Endodermal cell (in vitro differentiated cells): ENCODE measurements at regions not wholly inside any gene's neighbourhood (a gene's known extent, or its start where the extent isn't known, plus 50 kb on each side); places are given as distances from the start of the nearest gene placed in this dataset.

Source experiments
- DNase-seq: peaks from one replicate; pipeline ENCODE4 v3.0.0-alpha.2; 2017
- H3K27ac ChIP-seq: 2 replicates; pipeline ENCODE4 v1.5.1; 2013; ENCODE audit warnings: mild to moderate bottlenecking, low read depth, low read length, moderate library complexity
- H3K27me3 ChIP-seq: 2 replicates; pipeline ENCODE4 v1.6.1; 2013; ENCODE audit warnings: mild to moderate bottlenecking, low read length, moderate library complexity; ENCODE audit not compliant: insufficient read depth, control insufficient read depth, poor library complexity, severe bottlenecking
- H3K36me3 ChIP-seq: 2 replicates; pipeline ENCODE4 v1.7.0; 2013; ENCODE audit warnings: mild to moderate bottlenecking, low read length, moderate library complexity; ENCODE audit not compliant: control insufficient read depth, insufficient read depth
- H3K4me1 ChIP-seq: one replicate; pipeline ENCODE4 v1.7.0; 2013; ENCODE audit warnings: low read length; ENCODE audit not compliant: control insufficient read depth, insufficient read depth
- H3K4me3 ChIP-seq: 2 replicates; pipeline ENCODE4 v1.5.1; 2013; ENCODE audit warnings: mild to moderate bottlenecking, low read length, moderate library complexity
- H3K9ac ChIP-seq: 2 replicates; pipeline ENCODE4 v1.6.1; 2013; ENCODE audit warnings: mild to moderate bottlenecking, low read length, moderate library complexity; ENCODE audit not compliant: poor library complexity, severe bottlenecking; ENCODE audit errors: extremely low read depth
- H3K9me3 ChIP-seq: 2 replicates; pipeline ENCODE4 v1.6.1; 2013; ENCODE audit warnings: mild to moderate bottlenecking, low read length, moderate library complexity; ENCODE audit not compliant: control insufficient read depth
- H3K27ac Mint-ChIP-seq: 2 replicates; pipeline ENCODE4 v1.8.0; 2020; ENCODE audit warnings: mixed read lengths
- H3K27me3 Mint-ChIP-seq: 2 replicates; pipeline ENCODE4 v1.8.0; 2021; ENCODE audit warnings: mild to moderate bottlenecking, mixed read lengths; ENCODE audit not compliant: insufficient read depth
- H3K36me3 Mint-ChIP-seq: 2 replicates; pipeline ENCODE4 v1.8.0; 2020; ENCODE audit warnings: low read depth, mixed read lengths
- H3K4me1 Mint-ChIP-seq: 2 replicates; pipeline ENCODE4 v1.8.0; 2020; ENCODE audit warnings: mixed read lengths
- H3K4me3 Mint-ChIP-seq: 2 replicates; pipeline ENCODE4 v1.8.0; 2020; ENCODE audit warnings: mild to moderate bottlenecking, moderate library complexity, mixed read lengths
- H3K9me3 Mint-ChIP-seq: 2 replicates; pipeline ENCODE4 v1.8.0; 2020; ENCODE audit warnings: mild to moderate bottlenecking, mixed read lengths
- WGBS, 2 experiments: methylation state at CpG; one replicate each; pipeline versions ENCODE4 v1.1.5 to v1.1.7; 2013; ENCODE audit warnings: missing lambda C conversion rate in 2 of 2, mixed read lengths in 1 of 2; ENCODE audit not compliant: insufficient coverage in 1 of 2, insufficient read length in 1 of 2; 5-methylcytosine and 5-hydroxymethylcytosine counted together
- TF ChIP-seq, protein P1 (sequence below): fragments of 200-600 bp; sonication (generic); conservative IDR thresholded peaks from 2 replicates; pipeline ENCODE4 v1.5.0; 2021; ENCODE audit warnings: antibody characterized with exemption, mild to moderate bottlenecking

- H3K36me3 ChIP-seq: no peaks in the 10 kb centered on the region
- H3K4me1 ChIP-seq: no peaks in the 10 kb centered on the region
- no peak overlapping the region for H3K27ac Mint-ChIP-seq
- H3K9me3 ChIP-seq: no peaks in the 10 kb centered on the region
- peaks cover 17% of the 10 kb centered on the region for H3K4me1 Mint-ChIP-seq
- H3K27me3 ChIP-seq: peaks cover 71% of the 10 kb centered on the region
- TF ChIP-seq, protein P1, sequence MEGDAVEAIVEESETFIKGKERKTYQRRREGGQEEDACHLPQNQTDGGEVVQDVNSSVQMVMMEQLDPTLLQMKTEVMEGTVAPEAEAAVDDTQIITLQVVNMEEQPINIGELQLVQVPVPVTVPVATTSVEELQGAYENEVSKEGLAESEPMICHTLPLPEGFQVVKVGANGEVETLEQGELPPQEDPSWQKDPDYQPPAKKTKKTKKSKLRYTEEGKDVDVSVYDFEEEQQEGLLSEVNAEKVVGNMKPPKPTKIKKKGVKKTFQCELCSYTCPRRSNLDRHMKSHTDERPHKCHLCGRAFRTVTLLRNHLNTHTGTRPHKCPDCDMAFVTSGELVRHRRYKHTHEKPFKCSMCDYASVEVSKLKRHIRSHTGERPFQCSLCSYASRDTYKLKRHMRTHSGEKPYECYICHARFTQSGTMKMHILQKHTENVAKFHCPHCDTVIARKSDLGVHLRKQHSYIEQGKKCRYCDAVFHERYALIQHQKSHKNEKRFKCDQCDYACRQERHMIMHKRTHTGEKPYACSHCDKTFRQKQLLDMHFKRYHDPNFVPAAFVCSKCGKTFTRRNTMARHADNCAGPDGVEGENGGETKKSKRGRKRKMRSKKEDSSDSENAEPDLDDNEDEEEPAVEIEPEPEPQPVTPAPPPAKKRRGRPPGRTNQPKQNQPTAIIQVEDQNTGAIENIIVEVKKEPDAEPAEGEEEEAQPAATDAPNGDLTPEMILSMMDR: no peak
- WGBS, 2 experiments: 85 to 91% methylated on average over 1 to 3 of the region's 3 CpGs
- peaks cover 57% of the 10 kb centered on the region for H3K27me3 Mint-ChIP-seq
- no peaks in the 10 kb centered on the region for H3K9me3 Mint-ChIP-seq
- no peak overlapping the region for H3K9ac ChIP-seq
- H3K4me3 Mint-ChIP-seq: no peak overlapping the region
- no peak overlapping the region for H3K27ac ChIP-seq
- H3K4me3 ChIP-seq: no peak overlapping the region
- no peak for DNase-seq
- no peaks in the 10 kb centered on the region for H3K36me3 Mint-ChIP-seq
Observed at GRCh38 chr6:113292646-113293422, 564.3 kb upstream of the MARCKS start.

DNA sequence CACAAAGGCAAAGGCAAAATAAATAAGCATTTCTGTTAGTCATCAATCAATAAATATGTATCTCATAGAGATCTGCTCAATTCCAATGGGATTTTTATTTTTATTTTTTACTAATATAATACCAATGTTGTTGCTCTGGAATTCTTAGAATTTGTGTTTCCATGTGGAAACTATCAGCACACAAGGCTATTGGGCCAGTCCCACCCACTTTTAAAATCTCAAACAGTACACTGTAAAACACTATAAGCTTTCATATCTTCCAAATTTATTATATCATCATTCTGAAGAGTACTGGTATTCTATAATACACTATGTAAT lies 563.8 kb upstream of the MARCKS start:
- no peak overlapping the region for H3K4me3 ChIP-seq
- no peak for DNase-seq
- H3K27me3 ChIP-seq: peaks cover 76% of the 10 kb centered on the region
- Mint-ChIP-seq H3K9me3 (no peaks in the 10 kb centered on the region), H3K27me3 (peaks cover 62% of the 10 kb centered on the region), H3K36me3 (no peaks in the 10 kb centered on the region), H3K4me3 (no peak overlapping the region), H3K27ac (no peak overlapping the region), H3K4me1 (peaks cover 17% of the 10 kb centered on the region)
- H3K4me1 ChIP-seq: no peaks in the 10 kb centered on the region
- H3K9ac ChIP-seq: no peak overlapping the region
- H3K9me3 ChIP-seq: no peaks in the 10 kb centered on the region
- TF ChIP-seq, protein P1: no peak
- H3K27ac ChIP-seq: no peak overlapping the region
- no peaks in the 10 kb centered on the region for H3K36me3 ChIP-seq

DNA sequence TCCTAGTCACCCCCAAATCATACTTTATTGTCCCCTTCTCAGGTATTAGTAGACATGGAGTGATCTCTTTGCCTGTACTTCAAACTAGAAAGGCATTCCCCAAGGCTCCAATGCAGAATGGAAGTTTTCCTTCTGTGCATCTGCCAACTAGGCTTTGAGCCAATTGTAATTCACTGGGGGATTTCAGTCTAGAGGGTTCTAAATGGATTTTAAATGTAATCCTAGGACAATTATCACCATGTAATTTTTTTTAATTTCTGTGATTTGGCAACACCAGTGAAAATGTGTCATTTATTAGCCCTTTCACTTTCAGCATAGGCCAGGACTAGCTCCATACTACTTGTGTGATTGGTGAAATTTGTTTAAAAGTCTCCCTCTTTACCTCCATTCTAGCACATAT lies 557.6 kb upstream of the MARCKS start:
- Mint-ChIP-seq H3K4me1 (peaks cover 12% of the 10 kb centered on the region), H3K9me3 (no peaks in the 10 kb centered on the region), H3K4me3 (no peak overlapping the region), H3K36me3 (no peaks in the 10 kb centered on the region), H3K27me3 (peaks cover 67% of the 10 kb centered on the region), H3K27ac (no peak overlapping the region)
- no peaks in the 10 kb centered on the region for H3K4me1 ChIP-seq
- no peaks in the 10 kb centered on the region for H3K36me3 ChIP-seq
- H3K27ac ChIP-seq: no peak overlapping the region
- H3K4me3 ChIP-seq: no peak overlapping the region
- DNase-seq: no peak
- H3K27me3 ChIP-seq: peaks cover 66% of the 10 kb centered on the region
- H3K9ac ChIP-seq: no peak overlapping the region
- no peaks in the 10 kb centered on the region for H3K9me3 ChIP-seq
- TF ChIP-seq, protein P1: no peak
